ENCODE measurements at regions not wholly inside any gene's neighbourhood (a gene's known extent, or its start where the extent isn't known, plus 50 kb on each side); places are given as distances from the start of the nearest gene placed in this dataset.

DNA sequence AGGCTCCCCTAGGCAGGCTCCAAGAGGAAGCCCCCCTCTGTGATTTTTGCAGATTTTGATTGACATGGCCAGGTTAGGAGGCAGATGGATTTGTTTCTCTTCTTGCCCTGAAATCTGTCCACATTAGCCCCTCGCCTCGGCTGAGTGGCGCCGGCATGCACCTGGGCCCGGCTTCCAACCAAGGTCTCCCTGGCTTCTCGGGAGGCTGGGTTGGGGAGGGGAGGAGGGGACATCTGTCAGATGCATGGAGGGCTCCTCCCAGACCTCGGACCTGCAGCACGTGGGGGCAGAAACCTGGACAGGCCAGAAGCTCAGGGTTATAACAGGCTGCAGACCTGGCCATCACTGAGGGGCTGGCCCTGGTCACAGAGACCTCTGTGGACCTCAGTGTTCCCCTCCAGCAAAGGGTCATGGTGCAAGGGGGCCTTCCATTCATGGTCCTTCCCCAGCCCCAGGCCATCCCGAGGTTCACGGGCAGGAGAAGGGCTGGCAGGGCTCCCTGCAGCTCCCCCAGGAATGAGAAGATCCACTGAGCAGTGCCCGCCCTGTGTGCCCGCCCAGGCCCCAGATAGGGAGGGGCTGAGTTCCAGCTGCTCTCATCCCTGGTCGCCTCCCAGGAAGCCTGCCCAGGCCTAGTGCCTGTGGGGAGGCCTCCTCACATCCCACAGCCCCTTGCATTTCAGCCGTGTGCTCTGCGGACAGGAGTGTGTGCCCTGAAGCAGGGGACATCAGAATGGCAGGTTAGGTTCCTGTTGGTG, 747.8 kb downstream of the BRD1 start:
- TF ChIP-seq GATA2 (IDR thresholded peaks at IDR 0.05; ENCODE audit: low read depth, low read length) (no peak), GATA3 (IDR thresholded peaks at IDR 0.05; ENCODE audit: low read depth, low read length) (no peak)
